ENCODE measurements at regions not wholly inside any gene's neighbourhood (a gene's known extent, or its start where the extent isn't known, plus 50 kb on each side); places are given as distances from the start of the nearest gene placed in this dataset.

GRCh38 chr5:173538018-173538417 is 78.4 kb downstream of the BOD1 start:
- Histone ChIP-seq H3K9me3 (ENCODE audit: insufficient read depth in 2 of 2, low read depth in 1 of 2, low read length in 1 of 2) (no peaks in the 10 kb centered on the region), H3K27ac (ENCODE audit: low read depth, low read length) (no peak overlapping the region), H2BK5ac (ENCODE audit: low read depth, low read length) (no peak overlapping the region), H2BK12ac (ENCODE audit: low read depth, low read length) (no peak overlapping the region), H3K23ac (ENCODE audit: insufficient read length) (no peak overlapping the region), H3K9ac (replicated peaks in 1 of 4; ENCODE audit: extremely low read depth in 1 of 4, low read depth in 3 of 4, low read length in 3 of 4) (no peak overlapping the region), H2AFZ (ENCODE audit: low read length) (no peak overlapping the region), H3K27me3 (replicated peaks in 1 of 4; ENCODE audit: control insufficient read depth in 3 of 4, extremely low read depth in 1 of 4, insufficient read depth in 3 of 4, low read length in 3 of 4) (peaks cover 0 to 1% (median 0%) of the 10 kb centered on the region in 4 experiments; a peak in 2 of 7 replicates), H3K14ac (ENCODE audit: insufficient read length) (no peak overlapping the region), H4K91ac (replicated peaks; ENCODE audit: insufficient read length, low read length) (no peak overlapping the region), H3K79me1 (ENCODE audit: low read depth, low read length) (no peaks in the 10 kb centered on the region), H2BK120ac (replicated peaks; ENCODE audit: low read depth, low read length) (no peak overlapping the region), H3K36me3 (ENCODE audit: control insufficient read depth in 2 of 4, insufficient read depth in 4 of 4, low read length in 3 of 4) (no peaks in the 10 kb centered on the region), H3K56ac (replicated peaks; ENCODE audit: insufficient read length, low read depth, low read length) (no peak overlapping the region), H3K4me3 (ENCODE audit: extremely low read depth in 1 of 4, insufficient read depth in 2 of 4, low read depth in 3 of 4, low read length in 4 of 4) (no peak overlapping the region), H3K4me2 (ENCODE audit: insufficient read depth in 1 of 2, low read depth in 2 of 2, low read length in 2 of 2) (no peak overlapping the region), H3K79me2 (ENCODE audit: control insufficient read depth in 1 of 2, insufficient read depth in 2 of 2, low read length in 2 of 2) (no peaks in the 10 kb centered on the region), H2AK5ac (ENCODE audit: low read depth, low read length) (no peak overlapping the region), H2BK15ac (ENCODE audit: low read length) (no peak overlapping the region), H4K20me1 (replicated peaks in 1 of 2; ENCODE audit: control insufficient read depth in 1 of 2, insufficient read depth in 2 of 2, low read length in 2 of 2) (no peaks in the 10 kb centered on the region), H3K4me1 (replicated peaks in 1 of 4; ENCODE audit: control insufficient read depth in 3 of 4, insufficient read depth in 4 of 4, low read length in 3 of 4) (no peaks in the 10 kb centered on the region), H3K4ac (replicated peaks; ENCODE audit: insufficient read length, low read depth, low read length) (no peak overlapping the region), H4K8ac (ENCODE audit: extremely low read depth, insufficient read depth, low read length) (no peak overlapping the region), H2BK20ac (ENCODE audit: low read length) (no peak overlapping the region), H3K18ac (ENCODE audit: extremely low read depth, low read length) (no peak overlapping the region), H4K5ac (ENCODE audit: insufficient read length, low read depth, low read length) (no peak overlapping the region), H3K23me2 (ENCODE audit: low read depth, low read length) (0 out of 2 replicates have a peak, but pooled peaks cover 2% of the 10 kb centered on the region)
- FAIRE-seq, result no peak
- no peak for DNase-seq (ENCODE audit: low read depth in 1 of 2, low spot score in 2 of 2)
- POLR2A ChIA-PET (ENCODE audit: partially characterized antibody), result no interaction called here
- 93% methylated on average over 6 of the region's 6 CpGs; no CpG with 5 or more reads in 1 of the 2 experiments for WGBS, 2 experiments (ENCODE audit: extremely low coverage in 1 of 2, insufficient coverage in 1 of 2, insufficient read length in 1 of 2, insufficient replicate concordance in 2 of 2, low coverage in 1 of 2, low lambda C conversion rate in 2 of 2, missing lambda C conversion rate in 1 of 2)
- TF ChIP-seq CHD1 (IDR thresholded peaks at IDR 0.05; ENCODE audit: low read depth, low read length) (no peak), ATF3 (IDR thresholded peaks at IDR 0.05; ENCODE audit: insufficient read depth, low read depth, low read length) (no peak), EZH2 (IDR thresholded peaks at IDR 0.05; ENCODE audit: low read depth, low read length, severe bottlenecking) (no peak), PHF8 (conservative IDR thresholded peaks at IDR 0.05; ENCODE audit: low read depth, low read length) (no peak), KDM4A (IDR thresholded peaks at IDR 0.05; ENCODE audit: low read depth, low read length, severe bottlenecking) (no peak), JUND (IDR thresholded peaks at IDR 0.05; ENCODE audit: low read length) (no peak), RAD21 (IDR thresholded peaks at IDR 0.05 in 1 of 2, conservative IDR thresholded peaks at IDR 0.05 in 1 of 2; ENCODE audit: low read depth in 2 of 2, low read length in 2 of 2) (no peak), CREB1 (IDR thresholded peaks at IDR 0.05) (no peak), SIRT6 (IDR thresholded peaks at IDR 0.05; ENCODE audit: low read length) (no peak), CBX5 (IDR thresholded peaks at IDR 0.05; ENCODE audit: low read depth, low read length) (no peak), SP2 (IDR thresholded peaks at IDR 0.05; ENCODE audit: low read length) (no peak), KDM5A (IDR thresholded peaks at IDR 0.05; ENCODE audit: low read length) (no peak), EP300 (IDR thresholded peaks at IDR 0.05; ENCODE audit: borderline replicate concordance in 1 of 2, low read depth in 2 of 2, low read length in 2 of 2) (no peak)
- CTCF ChIA-PET (ENCODE audit: partially characterized antibody), result interaction anchor here (0.6 to 0.9 kb wide), 2 partner anchors 35 to 989 kb away, joined by 3 read pairs; no protein-coding TSS in a partner anchor

Data from H1 (cell line).